ENCODE measurements at regions not wholly inside any gene's neighbourhood (a gene's known extent, or its start where the extent isn't known, plus 50 kb on each side); places are given as distances from the start of the nearest gene placed in this dataset.
"Not testable (repeated sequence)": the region's sequence is repeated elsewhere in the genome, so short reads cannot be mapped to it uniquely, and the experiment has no call there.

GRCh38 chr4:123024710-123025109 is 102.3 kb upstream of the NUDT6 start:
- ChIA-PET POLR2A (no interaction called here), CTCF (ENCODE audit: unreplicated experiment) (no interaction called here)
- H3K9me3 ChIP-seq (ENCODE audit: low read length), result no peaks in the 10 kb centered on the region
- no TSS peak for BruUV-seq (replicated peaks)
- H3K4me2 ChIP-seq (ENCODE audit: low read length), result no peak overlapping the region
- 0 out of 2 replicates have a peak, but pooled peaks cover 3% of the 10 kb centered on the region for H3K36me3 ChIP-seq (ENCODE audit: insufficient read depth, low read length)
- H2AFZ ChIP-seq (ENCODE audit: low read length), result no peak overlapping the region
- no peaks in the 10 kb centered on the region for H3K9me2 ChIP-seq (ENCODE audit: insufficient read depth, low read length)
- intact Hi-C loops (cut with micrococcal nuclease; ENCODE audit: unreplicated experiment), result no loop called here
- TF ChIP-seq EZH2phosphoT487 (IDR thresholded peaks at IDR 0.05; ENCODE audit: borderline replicate concordance, low read depth, low read length), result no peak
- TF ChIP-seq CTCF (conservative IDR thresholded peaks at IDR 0.05; ENCODE audit: low read length), result no peak
- no peak overlapping the region for H3K4me3 ChIP-seq (ENCODE audit: low read depth, low read length, poor library complexity, severe bottlenecking)
- no peaks in the 10 kb centered on the region for H4K20me1 ChIP-seq (ENCODE audit: insufficient read depth, low read length)
- DNase-seq (ENCODE audit: low spot score), result no peak
- H3K4me1 ChIP-seq (ENCODE audit: insufficient read depth, low read length, poor library complexity, severe bottlenecking), result no peaks in the 10 kb centered on the region
- H3K27ac ChIP-seq (ENCODE audit: low read depth, low read length, poor library complexity, severe bottlenecking), result no peak overlapping the region
- no peaks in the 10 kb centered on the region for H3K79me2 ChIP-seq (ENCODE audit: insufficient read depth, low read depth, low read length)

- CTCF ChIA-PET (ENCODE audit: unreplicated experiment), result no interaction called here
- no TSS peak for BruUV-seq (replicated peaks)
- POLR2A ChIA-PET, result no interaction called here
Measured at GRCh38 chr4:123025398-123025797, 103.0 kb upstream of the NUDT6 start.

GRCh38 chr4:123026015-123026414 is 103.6 kb upstream of the NUDT6 start:
- POLR2A ChIA-PET, result interaction anchor here (0.7 kb wide), 2 partner anchors 12 to 20 kb away, joined by 3 read pairs; no protein-coding TSS in a partner anchor
- DNase-seq (ENCODE audit: low spot score), result peak; percentile 11
- H3K27ac ChIP-seq (ENCODE audit: low read depth, low read length, poor library complexity, severe bottlenecking); H3K9me2 ChIP-seq (ENCODE audit: insufficient read depth, low read length); H3K9me3 ChIP-seq (ENCODE audit: low read length); H3K36me3 ChIP-seq (ENCODE audit: insufficient read depth, low read length); H3K4me2 ChIP-seq (ENCODE audit: low read length); H3K4me1 ChIP-seq (ENCODE audit: insufficient read depth, low read length, poor library complexity, severe bottlenecking); BruUV-seq (replicated peaks); H4K20me1 ChIP-seq (ENCODE audit: insufficient read depth, low read length); H3K4me3 ChIP-seq (ENCODE audit: low read depth, low read length, poor library complexity, severe bottlenecking); H3K79me2 ChIP-seq (ENCODE audit: insufficient read depth, low read depth, low read length); CTCF ChIA-PET (ENCODE audit: unreplicated experiment); H2AFZ ChIP-seq (ENCODE audit: low read length); intact Hi-C loops (cut with micrococcal nuclease; ENCODE audit: unreplicated experiment): not testable (repeated sequence)

More at GRCh38 chr4:123025398-123025797, 103.0 kb upstream of the NUDT6 start:
- Histone ChIP-seq H3K27ac (ENCODE audit: low read depth, low read length, poor library complexity, severe bottlenecking) (no peak overlapping the region), H3K4me3 (ENCODE audit: low read depth, low read length, poor library complexity, severe bottlenecking) (no peak overlapping the region), H3K36me3 (ENCODE audit: insufficient read depth, low read length) (0 out of 2 replicates have a peak, but pooled peaks cover 3% of the 10 kb centered on the region), H4K20me1 (ENCODE audit: insufficient read depth, low read length) (no peaks in the 10 kb centered on the region), H3K4me1 (ENCODE audit: insufficient read depth, low read length, poor library complexity, severe bottlenecking) (no peaks in the 10 kb centered on the region), H3K9me2 (ENCODE audit: insufficient read depth, low read length) (no peaks in the 10 kb centered on the region), H3K79me2 (ENCODE audit: insufficient read depth, low read depth, low read length) (no peaks in the 10 kb centered on the region), H3K9me3 (ENCODE audit: low read length) (no peaks in the 10 kb centered on the region), H2AFZ (ENCODE audit: low read length) (no peak overlapping the region), H3K4me2 (ENCODE audit: low read length) (no peak overlapping the region)
- intact Hi-C loops (cut with micrococcal nuclease; ENCODE audit: unreplicated experiment), result no loop called here
- no peak for DNase-seq (ENCODE audit: low spot score)
- TF ChIP-seq CTCF (conservative IDR thresholded peaks at IDR 0.05; ENCODE audit: low read length) (no peak), EZH2phosphoT487 (IDR thresholded peaks at IDR 0.05; ENCODE audit: borderline replicate concordance, low read depth, low read length) (no peak)

Measured in OCI-LY7 (cell line).